ENCODE measurements at regions not wholly inside any gene's neighbourhood (a gene's known extent, or its start where the extent isn't known, plus 50 kb on each side); places are given as distances from the start of the nearest gene placed in this dataset.

GRCh38 chr18:31247574-31248199, 70.3 kb upstream of the DSG1 start:
- Mint-ChIP-seq H3K27ac (ENCODE audit: unreplicated experiment) (no peak overlapping the region), H3K36me3 (ENCODE audit: unreplicated experiment) (no peaks in the 10 kb centered on the region), H3K27me3 (ENCODE audit: unreplicated experiment) (no peaks in the 10 kb centered on the region), H3K4me3 (ENCODE audit: unreplicated experiment) (no peak overlapping the region), H3K9me3 (ENCODE audit: unreplicated experiment) (no peaks in the 10 kb centered on the region), H3K4me1 (ENCODE audit: low read depth, unreplicated experiment) (peaks cover 6% of the 10 kb centered on the region)
- no peak for DNase-seq
- TF ChIP-seq, protein P1, sequence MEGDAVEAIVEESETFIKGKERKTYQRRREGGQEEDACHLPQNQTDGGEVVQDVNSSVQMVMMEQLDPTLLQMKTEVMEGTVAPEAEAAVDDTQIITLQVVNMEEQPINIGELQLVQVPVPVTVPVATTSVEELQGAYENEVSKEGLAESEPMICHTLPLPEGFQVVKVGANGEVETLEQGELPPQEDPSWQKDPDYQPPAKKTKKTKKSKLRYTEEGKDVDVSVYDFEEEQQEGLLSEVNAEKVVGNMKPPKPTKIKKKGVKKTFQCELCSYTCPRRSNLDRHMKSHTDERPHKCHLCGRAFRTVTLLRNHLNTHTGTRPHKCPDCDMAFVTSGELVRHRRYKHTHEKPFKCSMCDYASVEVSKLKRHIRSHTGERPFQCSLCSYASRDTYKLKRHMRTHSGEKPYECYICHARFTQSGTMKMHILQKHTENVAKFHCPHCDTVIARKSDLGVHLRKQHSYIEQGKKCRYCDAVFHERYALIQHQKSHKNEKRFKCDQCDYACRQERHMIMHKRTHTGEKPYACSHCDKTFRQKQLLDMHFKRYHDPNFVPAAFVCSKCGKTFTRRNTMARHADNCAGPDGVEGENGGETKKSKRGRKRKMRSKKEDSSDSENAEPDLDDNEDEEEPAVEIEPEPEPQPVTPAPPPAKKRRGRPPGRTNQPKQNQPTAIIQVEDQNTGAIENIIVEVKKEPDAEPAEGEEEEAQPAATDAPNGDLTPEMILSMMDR (IDR thresholded peaks at IDR 0.05; ENCODE audit: partially characterized antibody, unreplicated experiment): no peak

GRCh38 chr18:31248783-31249521, 69.0 kb upstream of the DSG1 start:
- TF ChIP-seq, protein P1 (IDR thresholded peaks at IDR 0.05; ENCODE audit: partially characterized antibody, unreplicated experiment): no peak

DNA sequence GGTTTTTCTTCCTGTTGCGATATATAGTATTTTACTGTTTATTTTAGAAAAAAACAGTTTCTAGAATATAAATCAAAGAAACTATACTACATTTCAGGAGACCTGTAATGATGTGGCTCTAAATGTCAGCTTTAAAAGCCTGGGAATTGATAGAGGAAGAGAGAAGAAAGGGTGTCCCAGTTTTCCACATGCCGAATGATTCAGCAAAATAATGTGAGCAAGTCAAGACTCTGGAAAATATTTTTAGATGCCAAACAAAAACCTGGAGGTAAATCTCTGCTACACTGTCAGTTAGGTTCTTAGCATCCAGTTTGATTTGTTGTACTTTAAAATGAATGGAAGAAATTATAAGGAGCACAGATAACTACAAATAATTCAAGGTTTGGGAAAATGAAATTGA, 67.1 kb upstream of the DSG1 start:
- Mint-ChIP-seq H3K27ac (ENCODE audit: unreplicated experiment) (no peak overlapping the region), H3K36me3 (ENCODE audit: unreplicated experiment) (no peaks in the 10 kb centered on the region), H3K27me3 (ENCODE audit: unreplicated experiment) (no peaks in the 10 kb centered on the region), H3K4me1 (ENCODE audit: low read depth, unreplicated experiment) (peaks cover 1% of the 10 kb centered on the region), H3K4me3 (ENCODE audit: unreplicated experiment) (no peak overlapping the region), H3K9me3 (ENCODE audit: unreplicated experiment) (no peaks in the 10 kb centered on the region)
- TF ChIP-seq, protein P1 (IDR thresholded peaks at IDR 0.05; ENCODE audit: partially characterized antibody, unreplicated experiment): no peak
- DNase-seq: no peak

More at GRCh38 chr18:31248783-31249521, 69.0 kb upstream of the DSG1 start:
- H3K27me3 Mint-ChIP-seq (ENCODE audit: unreplicated experiment): no peaks in the 10 kb centered on the region
- peaks cover 4% of the 10 kb centered on the region for H3K4me1 Mint-ChIP-seq (ENCODE audit: low read depth, unreplicated experiment)
- no peaks in the 10 kb centered on the region for H3K9me3 Mint-ChIP-seq (ENCODE audit: unreplicated experiment)
- no peaks in the 10 kb centered on the region for H3K36me3 Mint-ChIP-seq (ENCODE audit: unreplicated experiment)
- H3K27ac Mint-ChIP-seq (ENCODE audit: unreplicated experiment): no peak overlapping the region
- H3K4me3 Mint-ChIP-seq (ENCODE audit: unreplicated experiment): no peak overlapping the region
- DNase-seq: no peak

GRCh38 chr18:31252522-31252921, 65.4 kb upstream of the DSG1 start:
- TF ChIP-seq, protein P1 (IDR thresholded peaks at IDR 0.05; ENCODE audit: partially characterized antibody, unreplicated experiment): no peak
- no peak for DNase-seq
- peaks cover 1% of the 10 kb centered on the region for H3K4me1 Mint-ChIP-seq (ENCODE audit: low read depth, unreplicated experiment)
- no peaks in the 10 kb centered on the region for H3K9me3 Mint-ChIP-seq (ENCODE audit: unreplicated experiment)
- H3K27ac Mint-ChIP-seq (ENCODE audit: unreplicated experiment): no peak overlapping the region
- no peaks in the 10 kb centered on the region for H3K36me3 Mint-ChIP-seq (ENCODE audit: unreplicated experiment)
- no peak overlapping the region for H3K4me3 Mint-ChIP-seq (ENCODE audit: unreplicated experiment)
- H3K27me3 Mint-ChIP-seq (ENCODE audit: unreplicated experiment): no peaks in the 10 kb centered on the region

GRCh38 chr18:31255953-31256352, 62.0 kb upstream of the DSG1 start:
- no peaks in the 10 kb centered on the region for H3K9me3 Mint-ChIP-seq (ENCODE audit: unreplicated experiment)
- peaks cover 1% of the 10 kb centered on the region for H3K4me1 Mint-ChIP-seq (ENCODE audit: low read depth, unreplicated experiment)
- TF ChIP-seq, protein P1 (IDR thresholded peaks at IDR 0.05; ENCODE audit: partially characterized antibody, unreplicated experiment): no peak
- DNase-seq: no peak
- no peak overlapping the region for H3K4me3 Mint-ChIP-seq (ENCODE audit: unreplicated experiment)
- no peaks in the 10 kb centered on the region for H3K36me3 Mint-ChIP-seq (ENCODE audit: unreplicated experiment)
- H3K27me3 Mint-ChIP-seq (ENCODE audit: unreplicated experiment): peaks cover 1% of the 10 kb centered on the region
- H3K27ac Mint-ChIP-seq (ENCODE audit: unreplicated experiment): no peak overlapping the region
